ENCODE measurements at regions not wholly inside any gene's neighbourhood (a gene's known extent, or its start where the extent isn't known, plus 50 kb on each side); places are given as distances from the start of the nearest gene placed in this dataset.

- DNase-seq (ENCODE audit: insufficient read length, low spot score) (no peak), FAIRE-seq (no peak)
- TF ChIP-seq TAF1 (IDR thresholded peaks at IDR 0.05; ENCODE audit: low read depth, low read length) (no peak), POLR2A (IDR thresholded peaks at IDR 0.05; ENCODE audit: low read depth, low read length) (no peak), PAX5 (IDR thresholded peaks at IDR 0.05; ENCODE audit: insufficient read depth, low read length, severe bottlenecking) (no peak), POLR2AphosphoS5 (IDR thresholded peaks at IDR 0.05; ENCODE audit: low read depth, low read length) (no peak), POU2F2 (IDR thresholded peaks at IDR 0.05; ENCODE audit: low read depth, low read length) (no peak), SPI1 (IDR thresholded peaks at IDR 0.05; ENCODE audit: low read depth, low read length) (no peak)
These were observed 1640.0 kb upstream of the PRR20A start for GRCh38 chr13:55500694-55501093.

GRCh38 chr13:55516610-55517009 is 1624.1 kb upstream of the PRR20A start:
- TF ChIP-seq TAF1 (IDR thresholded peaks at IDR 0.05; ENCODE audit: low read depth, low read length) (no peak), POLR2A (IDR thresholded peaks at IDR 0.05; ENCODE audit: low read depth, low read length) (no peak), POLR2AphosphoS5 (IDR thresholded peaks at IDR 0.05; ENCODE audit: low read depth, low read length) (no peak), SPI1 (IDR thresholded peaks at IDR 0.05; ENCODE audit: low read depth, low read length) (no peak), PAX5 (IDR thresholded peaks at IDR 0.05; ENCODE audit: insufficient read depth, low read length, severe bottlenecking) (no peak), POU2F2 (IDR thresholded peaks at IDR 0.05; ENCODE audit: low read depth, low read length) (no peak)
- no peak for DNase-seq (ENCODE audit: insufficient read length, low spot score)
- no peak for FAIRE-seq

GRCh38 chr13:55517312-55517711 is 1623.4 kb upstream of the PRR20A start:
- FAIRE-seq, result no peak

GRCh38 chr13:55528434-55528833 is 1612.3 kb upstream of the PRR20A start:
- FAIRE-seq, result no peak
- TF ChIP-seq SPI1 (IDR thresholded peaks at IDR 0.05; ENCODE audit: low read depth, low read length) (no peak), POU2F2 (IDR thresholded peaks at IDR 0.05; ENCODE audit: low read depth, low read length) (no peak), TAF1 (IDR thresholded peaks at IDR 0.05; ENCODE audit: low read depth, low read length) (no peak), POLR2A (IDR thresholded peaks at IDR 0.05; ENCODE audit: low read depth, low read length) (no peak), POLR2AphosphoS5 (IDR thresholded peaks at IDR 0.05; ENCODE audit: low read depth, low read length) (no peak), PAX5 (IDR thresholded peaks at IDR 0.05; ENCODE audit: insufficient read depth, low read length, severe bottlenecking) (no peak)
- DNase-seq (ENCODE audit: insufficient read length, low spot score), result no peak

More at GRCh38 chr13:55517312-55517711, 1623.4 kb upstream of the PRR20A start:
- no peak for DNase-seq (ENCODE audit: insufficient read length, low spot score)
- TF ChIP-seq SPI1 (IDR thresholded peaks at IDR 0.05; ENCODE audit: low read depth, low read length), result no peak
- no peak for TF ChIP-seq TAF1 (IDR thresholded peaks at IDR 0.05; ENCODE audit: low read depth, low read length)
- no peak for TF ChIP-seq POLR2A (IDR thresholded peaks at IDR 0.05; ENCODE audit: low read depth, low read length)
- no peak for TF ChIP-seq POU2F2 (IDR thresholded peaks at IDR 0.05; ENCODE audit: low read depth, low read length)
- TF ChIP-seq POLR2AphosphoS5 (IDR thresholded peaks at IDR 0.05; ENCODE audit: low read depth, low read length), result no peak
- no peak for TF ChIP-seq PAX5 (IDR thresholded peaks at IDR 0.05; ENCODE audit: insufficient read depth, low read length, severe bottlenecking)

- FAIRE-seq (no peak), DNase-seq (ENCODE audit: insufficient read length, low spot score) (no peak)
- TF ChIP-seq SPI1 (IDR thresholded peaks at IDR 0.05; ENCODE audit: low read depth, low read length) (no peak), POU2F2 (IDR thresholded peaks at IDR 0.05; ENCODE audit: low read depth, low read length) (no peak), POLR2A (IDR thresholded peaks at IDR 0.05; ENCODE audit: low read depth, low read length) (no peak), PAX5 (IDR thresholded peaks at IDR 0.05; ENCODE audit: insufficient read depth, low read length, severe bottlenecking) (no peak), TAF1 (IDR thresholded peaks at IDR 0.05; ENCODE audit: low read depth, low read length) (no peak), POLR2AphosphoS5 (IDR thresholded peaks at IDR 0.05; ENCODE audit: low read depth, low read length) (no peak)
These were observed 1606.4 kb upstream of the PRR20A start for GRCh38 chr13:55534306-55534705.

- TF ChIP-seq POU2F2 (IDR thresholded peaks at IDR 0.05; ENCODE audit: low read depth, low read length), result no peak
- TF ChIP-seq POLR2A (IDR thresholded peaks at IDR 0.05; ENCODE audit: low read depth, low read length), result no peak
- no peak for TF ChIP-seq SPI1 (IDR thresholded peaks at IDR 0.05; ENCODE audit: low read depth, low read length)
- no peak for TF ChIP-seq TAF1 (IDR thresholded peaks at IDR 0.05; ENCODE audit: low read depth, low read length)
- no peak for TF ChIP-seq PAX5 (IDR thresholded peaks at IDR 0.05; ENCODE audit: insufficient read depth, low read length, severe bottlenecking)
- no peak for TF ChIP-seq POLR2AphosphoS5 (IDR thresholded peaks at IDR 0.05; ENCODE audit: low read depth, low read length)
- no peak for DNase-seq (ENCODE audit: insufficient read length, low spot score)
- FAIRE-seq, result no peak
These were observed 1602.3 kb upstream of the PRR20A start for GRCh38 chr13:55538424-55538823.

GRCh38 chr13:55543053-55543452 is 1597.7 kb upstream of the PRR20A start:
- FAIRE-seq (no peak), DNase-seq (ENCODE audit: insufficient read length, low spot score) (no peak)
- no peak for TF ChIP-seq POLR2A (IDR thresholded peaks at IDR 0.05; ENCODE audit: low read depth, low read length)
- TF ChIP-seq PAX5 (IDR thresholded peaks at IDR 0.05; ENCODE audit: insufficient read depth, low read length, severe bottlenecking), result no peak
- no peak for TF ChIP-seq TAF1 (IDR thresholded peaks at IDR 0.05; ENCODE audit: low read depth, low read length)
- TF ChIP-seq POLR2AphosphoS5 (IDR thresholded peaks at IDR 0.05; ENCODE audit: low read depth, low read length), result no peak
- no peak for TF ChIP-seq POU2F2 (IDR thresholded peaks at IDR 0.05; ENCODE audit: low read depth, low read length)
- TF ChIP-seq SPI1 (IDR thresholded peaks at IDR 0.05; ENCODE audit: low read depth, low read length), result no peak

GRCh38 chr13:55550624-55551023 is 1590.1 kb upstream of the PRR20A start:
- no peak for DNase-seq (ENCODE audit: insufficient read length, low spot score)
- no peak for FAIRE-seq
- TF ChIP-seq POU2F2 (IDR thresholded peaks at IDR 0.05; ENCODE audit: low read depth, low read length) (no peak), POLR2AphosphoS5 (IDR thresholded peaks at IDR 0.05; ENCODE audit: low read depth, low read length) (no peak), TAF1 (IDR thresholded peaks at IDR 0.05; ENCODE audit: low read depth, low read length) (no peak), SPI1 (IDR thresholded peaks at IDR 0.05; ENCODE audit: low read depth, low read length) (no peak), POLR2A (IDR thresholded peaks at IDR 0.05; ENCODE audit: low read depth, low read length) (no peak)

GRCh38 chr13:55553701-55554100 is 1587.0 kb upstream of the PRR20A start:
- DNase-seq (ENCODE audit: insufficient read length, low spot score) (no peak), FAIRE-seq (no peak)
- TF ChIP-seq POU2F2 (IDR thresholded peaks at IDR 0.05; ENCODE audit: low read depth, low read length) (no peak), PAX5 (IDR thresholded peaks at IDR 0.05; ENCODE audit: insufficient read depth, low read length, severe bottlenecking) (no peak), POLR2AphosphoS5 (IDR thresholded peaks at IDR 0.05; ENCODE audit: low read depth, low read length) (no peak), SPI1 (IDR thresholded peaks at IDR 0.05; ENCODE audit: low read depth, low read length) (no peak), TAF1 (IDR thresholded peaks at IDR 0.05; ENCODE audit: low read depth, low read length) (no peak), POLR2A (IDR thresholded peaks at IDR 0.05; ENCODE audit: low read depth, low read length) (no peak)

- no peak for FAIRE-seq
- TF ChIP-seq TAF1 (IDR thresholded peaks at IDR 0.05; ENCODE audit: low read depth, low read length), result no peak
- no peak for TF ChIP-seq POLR2A (IDR thresholded peaks at IDR 0.05; ENCODE audit: low read depth, low read length)
- no peak for TF ChIP-seq POLR2AphosphoS5 (IDR thresholded peaks at IDR 0.05; ENCODE audit: low read depth, low read length)
- TF ChIP-seq POU2F2 (IDR thresholded peaks at IDR 0.05; ENCODE audit: low read depth, low read length), result no peak
- DNase-seq (ENCODE audit: insufficient read length, low spot score), result no peak
These were observed 1586.0 kb upstream of the PRR20A start for GRCh38 chr13:55554741-55555140.
